AG09319 (cell line): ENCODE measurements at regions not wholly inside any gene's neighbourhood (a gene's known extent, or its start where the extent isn't known, plus 50 kb on each side); places are given as distances from the start of the nearest gene placed in this dataset.

Source experiments
- DNase-seq: peaks from one replicate; pipeline ENCODE4 v3.0.0-alpha.2; 2010; ENCODE audit warnings: low read depth; ENCODE audit errors: extremely low read depth
- TF ChIP-seq, protein P1 (sequence below): IDR thresholded peaks from 2 replicates; pipeline ENCODE4 v1.5.1; 2011; ENCODE audit warnings: low read depth, mild to moderate bottlenecking, inconsistent platforms, low read length, moderate library complexity

DNA sequence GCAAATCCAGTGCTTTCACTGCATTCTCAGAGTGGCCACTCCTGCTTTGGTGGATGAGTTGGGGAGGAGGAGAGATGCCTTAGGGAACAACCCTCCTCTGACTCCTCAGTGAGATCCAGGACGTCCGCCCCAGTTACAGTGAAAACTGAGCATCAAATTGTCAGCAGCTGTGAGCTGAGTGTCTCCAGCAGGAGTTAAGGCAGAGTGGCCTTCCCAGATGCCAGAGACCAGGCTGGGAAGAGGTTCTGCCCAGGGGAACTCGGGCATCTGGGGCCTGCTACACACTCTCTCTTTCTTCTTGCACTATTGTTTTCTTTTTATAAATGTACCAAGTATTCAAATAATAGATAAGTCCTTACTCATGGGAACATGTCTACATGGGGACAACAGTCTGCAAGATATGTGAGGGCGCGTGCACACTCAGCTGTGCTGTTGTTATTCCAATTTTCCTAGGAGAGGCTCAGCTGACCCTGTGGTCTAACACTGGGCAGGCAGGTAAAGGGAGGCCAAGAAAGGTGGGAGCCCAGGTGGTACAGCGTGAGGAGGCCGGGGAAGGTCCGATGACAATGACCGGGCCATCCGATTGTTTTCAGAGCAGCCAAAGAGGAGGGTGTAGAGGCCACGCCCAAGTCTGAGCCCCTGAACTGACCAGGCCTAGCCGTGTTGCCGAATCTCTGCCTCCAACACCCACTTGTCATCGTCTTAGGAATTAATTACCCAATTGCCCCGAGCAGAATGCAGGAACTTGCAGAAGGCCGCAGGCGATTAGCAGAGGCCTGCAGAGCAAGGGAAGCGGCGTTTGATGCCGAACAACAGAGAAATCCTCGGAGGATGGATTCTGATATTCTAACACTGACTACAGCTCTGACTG is 166.9 kb downstream of the ANAPC1 start:
- TF ChIP-seq, protein P1, sequence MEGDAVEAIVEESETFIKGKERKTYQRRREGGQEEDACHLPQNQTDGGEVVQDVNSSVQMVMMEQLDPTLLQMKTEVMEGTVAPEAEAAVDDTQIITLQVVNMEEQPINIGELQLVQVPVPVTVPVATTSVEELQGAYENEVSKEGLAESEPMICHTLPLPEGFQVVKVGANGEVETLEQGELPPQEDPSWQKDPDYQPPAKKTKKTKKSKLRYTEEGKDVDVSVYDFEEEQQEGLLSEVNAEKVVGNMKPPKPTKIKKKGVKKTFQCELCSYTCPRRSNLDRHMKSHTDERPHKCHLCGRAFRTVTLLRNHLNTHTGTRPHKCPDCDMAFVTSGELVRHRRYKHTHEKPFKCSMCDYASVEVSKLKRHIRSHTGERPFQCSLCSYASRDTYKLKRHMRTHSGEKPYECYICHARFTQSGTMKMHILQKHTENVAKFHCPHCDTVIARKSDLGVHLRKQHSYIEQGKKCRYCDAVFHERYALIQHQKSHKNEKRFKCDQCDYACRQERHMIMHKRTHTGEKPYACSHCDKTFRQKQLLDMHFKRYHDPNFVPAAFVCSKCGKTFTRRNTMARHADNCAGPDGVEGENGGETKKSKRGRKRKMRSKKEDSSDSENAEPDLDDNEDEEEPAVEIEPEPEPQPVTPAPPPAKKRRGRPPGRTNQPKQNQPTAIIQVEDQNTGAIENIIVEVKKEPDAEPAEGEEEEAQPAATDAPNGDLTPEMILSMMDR = no peak
- DNase-seq = no peak
